ENCODE measurements at regions not wholly inside any gene's neighbourhood (a gene's known extent, or its start where the extent isn't known, plus 50 kb on each side); places are given as distances from the start of the nearest gene placed in this dataset.

GRCh38 chr3:66625505-66626216, 124.8 kb upstream of the LRIG1 start:
- TF ChIP-seq EZH2 (IDR thresholded peaks at IDR 0.05; ENCODE audit: low read depth, low read length, severe bottlenecking) (no peak), EGR1 (IDR thresholded peaks at IDR 0.05; ENCODE audit: borderline replicate concordance, low read depth, low read length) (no peak), POLR2A (IDR thresholded peaks at IDR 0.05; ENCODE audit: control extremely low read depth in 1 of 2, low read depth in 2 of 2, low read length in 2 of 2) (no peak), CTCF (IDR thresholded peaks at IDR 0.05; ENCODE audit: control extremely low read depth in 1 of 3, insufficient read depth in 1 of 3, low read depth in 1 of 3, low read length in 3 of 3) (no peak), KDM1A (IDR thresholded peaks at IDR 0.05; ENCODE audit: borderline replicate concordance, low read length) (no peak), JUND (IDR thresholded peaks at IDR 0.05; ENCODE audit: low read length) (no peak), SIN3A (conservative IDR thresholded peaks at IDR 0.05 in 1 of 2, IDR thresholded peaks at IDR 0.05 in 1 of 2; ENCODE audit: low read depth in 1 of 2, low read length in 2 of 2) (no peak), CREB1 (IDR thresholded peaks at IDR 0.05) (no peak), ATF2 (IDR thresholded peaks at IDR 0.05; ENCODE audit: low read length) (no peak), SIX5 (IDR thresholded peaks at IDR 0.05; ENCODE audit: low read depth, low read length) (no peak), YY1 (IDR thresholded peaks at IDR 0.05; ENCODE audit: low read depth, low read length) (no peak), TAF1 (IDR thresholded peaks at IDR 0.05; ENCODE audit: low read depth, low read length) (no peak), POLR2AphosphoS5 (IDR thresholded peaks at IDR 0.05; ENCODE audit: low read depth, low read length) (no peak)
- TF ChIP-seq, protein P1, sequence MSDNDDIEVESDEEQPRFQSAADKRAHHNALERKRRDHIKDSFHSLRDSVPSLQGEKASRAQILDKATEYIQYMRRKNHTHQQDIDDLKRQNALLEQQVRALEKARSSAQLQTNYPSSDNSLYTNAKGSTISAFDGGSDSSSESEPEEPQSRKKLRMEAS (IDR thresholded peaks at IDR 0.05) = no peak

All from H1 (cell line).